Tibial nerve (tissue), 4 donors: ENCODE measurements at regions not wholly inside any gene's neighbourhood (a gene's known extent, or its start where the extent isn't known, plus 50 kb on each side); places are given as distances from the start of the nearest gene placed in this dataset.
"Not testable (repeated sequence)": the region's sequence is repeated elsewhere in the genome, so short reads cannot be mapped to it uniquely, and the experiment has no call there.

Experiments
- DNase-seq, 2 donors: peaks; one replicate each; pipeline ENCODE4 v3.0.0-alpha.2; 2019; ENCODE audit warnings: low spot score in 2 of 2
- H3K27ac ChIP-seq, 4 donors: fragments of 200-600 bp; sonication (generic) in 3 of 4; one replicate each; pipeline ENCODE4 v1.5.1; 2017 to 2019; ENCODE audit warnings: mild to moderate bottlenecking in 1 of 4
- H3K27me3 ChIP-seq, 2 donors: fragments of 200-600 bp; sonication (generic) in 1 of 2; one replicate each; pipeline versions ENCODE4 v1.5.1 to v1.6.0; 2017 to 2019
- H3K36me3 ChIP-seq, 3 donors: fragments of 200-600 bp; sonication (generic); one replicate each; pipeline ENCODE4 v1.5.1; 2018 to 2019
- H3K4me1 ChIP-seq, 4 donors: fragments of 200-600 bp; sonication (generic) in 3 of 4; one replicate each; pipeline ENCODE4 v1.5.1; 2017 to 2019
- H3K4me3 ChIP-seq, 4 donors: fragments of 200-600 bp; sonication (generic) in 3 of 4; one replicate each; pipeline ENCODE4 v1.5.1; 2017 to 2019; ENCODE audit warnings: mild to moderate bottlenecking in 1 of 4, moderate library complexity in 1 of 4
- H3K9me3 ChIP-seq, 4 donors: fragments of 200-600 bp; sonication (generic) in 3 of 4; one replicate each; pipeline ENCODE4 v1.5.1; 2017 to 2019
- EP300 ChIP-seq, 2 donors: sonication (generic); formaldehyde crosslinking; IDR thresholded peaks; one replicate each; pipeline ENCODE4 v1.6.1; 2017; ENCODE audit warnings: antibody characterized with exemption in 2 of 2, mild to moderate bottlenecking in 1 of 2
- POLR2A ChIP-seq, 2 donors: fragments of 450-650 bp; IDR thresholded peaks; one replicate each; pipeline ENCODE4 v1.6.1; 2017; ENCODE audit warnings: antibody characterized with exemption in 2 of 2, mild to moderate bottlenecking in 2 of 2, moderate library complexity in 2 of 2
- WGBS, 2 donors: methylation state at CpG; one replicate each; pipeline ENCODE4 v1.1.5; 2018; 5-methylcytosine and 5-hydroxymethylcytosine counted together
- TF ChIP-seq, protein P1 (sequence below), 5 experiments: fragments of 200-600 bp in 3 of 5; fragments of 450-650 bp in 2 of 5; sonication (generic) in 3 of 5; IDR thresholded peaks; one replicate each; pipeline ENCODE4 v1.5.1; 2016 to 2019; ENCODE audit warnings: antibody characterized with exemption in 5 of 5, mild to moderate bottlenecking in 3 of 5, moderate library complexity in 2 of 5

DNA sequence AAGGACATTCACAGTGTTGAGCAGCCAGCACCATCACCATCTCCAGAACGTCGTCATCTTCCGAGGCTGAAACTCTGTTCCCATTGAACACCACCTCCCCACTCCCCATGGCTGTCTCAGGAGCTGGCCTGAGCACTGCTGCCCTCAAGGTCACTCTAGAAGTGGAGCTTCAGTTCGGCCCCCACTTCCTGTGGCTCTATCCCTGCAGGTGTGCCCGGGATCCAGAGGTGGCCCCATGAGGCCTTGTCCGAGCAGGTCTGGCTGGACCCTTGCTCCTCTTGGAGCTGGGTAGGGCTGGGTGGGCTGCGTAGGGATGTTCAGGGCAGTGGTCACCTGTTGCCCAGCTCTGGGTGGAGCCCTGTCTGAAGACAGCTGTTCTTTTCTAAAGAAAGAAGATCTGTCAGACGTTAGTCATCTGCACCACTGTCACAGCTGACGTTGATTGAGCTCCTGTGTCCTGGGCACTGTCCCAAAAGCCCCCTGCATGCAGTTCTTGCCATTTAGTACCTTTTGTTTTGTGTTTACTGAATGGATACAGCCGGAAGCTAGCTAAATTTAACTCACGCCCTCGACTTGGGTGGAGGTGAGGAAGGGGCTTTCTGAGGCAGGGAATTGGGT lies 75.5 kb upstream of the CLDN5 start:
- H3K4me1 ChIP-seq, result no peaks in the 10 kb centered on the region
- H3K36me3 ChIP-seq, result no peaks in the 10 kb centered on the region
- H3K4me3 ChIP-seq, result no peak overlapping the region
- no peak for DNase-seq
- H3K27me3 ChIP-seq, result peaks cover 0 to 3% of the 10 kb centered on the region in 2 donors
- H3K9me3 ChIP-seq, result no peaks in the 10 kb centered on the region
- no peak overlapping the region for H3K27ac ChIP-seq
- WGBS, 2 donors, result 67 to 70% methylated on average over 11 of the region's 12 CpGs
- TF ChIP-seq, protein P1, sequence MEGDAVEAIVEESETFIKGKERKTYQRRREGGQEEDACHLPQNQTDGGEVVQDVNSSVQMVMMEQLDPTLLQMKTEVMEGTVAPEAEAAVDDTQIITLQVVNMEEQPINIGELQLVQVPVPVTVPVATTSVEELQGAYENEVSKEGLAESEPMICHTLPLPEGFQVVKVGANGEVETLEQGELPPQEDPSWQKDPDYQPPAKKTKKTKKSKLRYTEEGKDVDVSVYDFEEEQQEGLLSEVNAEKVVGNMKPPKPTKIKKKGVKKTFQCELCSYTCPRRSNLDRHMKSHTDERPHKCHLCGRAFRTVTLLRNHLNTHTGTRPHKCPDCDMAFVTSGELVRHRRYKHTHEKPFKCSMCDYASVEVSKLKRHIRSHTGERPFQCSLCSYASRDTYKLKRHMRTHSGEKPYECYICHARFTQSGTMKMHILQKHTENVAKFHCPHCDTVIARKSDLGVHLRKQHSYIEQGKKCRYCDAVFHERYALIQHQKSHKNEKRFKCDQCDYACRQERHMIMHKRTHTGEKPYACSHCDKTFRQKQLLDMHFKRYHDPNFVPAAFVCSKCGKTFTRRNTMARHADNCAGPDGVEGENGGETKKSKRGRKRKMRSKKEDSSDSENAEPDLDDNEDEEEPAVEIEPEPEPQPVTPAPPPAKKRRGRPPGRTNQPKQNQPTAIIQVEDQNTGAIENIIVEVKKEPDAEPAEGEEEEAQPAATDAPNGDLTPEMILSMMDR (IDR thresholded peaks at IDR 0.05), result no peak
- TF ChIP-seq POLR2A (IDR thresholded peaks at IDR 0.05) (no peak), EP300 (IDR thresholded peaks at IDR 0.05) (no peak)

DNA sequence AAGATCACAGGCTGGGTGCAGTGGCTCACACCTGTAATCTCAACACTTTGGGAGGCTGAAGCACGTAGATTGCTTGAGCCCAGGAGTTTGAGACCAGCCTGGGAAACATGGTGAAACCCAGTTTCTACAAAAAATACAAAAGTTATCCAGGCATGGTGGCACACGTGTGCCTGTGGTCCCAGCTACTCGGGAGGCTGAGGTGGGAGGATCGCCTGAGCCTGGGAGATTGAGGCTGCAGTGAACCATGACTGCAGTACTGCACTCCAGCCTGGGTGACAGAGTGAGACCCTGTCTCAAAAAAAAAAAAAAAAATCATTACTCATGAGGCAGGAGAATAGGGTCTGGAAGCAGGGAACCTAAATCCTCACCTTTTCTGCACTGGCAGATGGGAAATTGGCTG lies 79.1 kb upstream of the CLDN5 start:
- not testable (repeated sequence) for H3K27ac ChIP-seq, H3K9me3 ChIP-seq, H3K4me3 ChIP-seq, DNase-seq, H3K4me1 ChIP-seq, H3K36me3 ChIP-seq
- H3K27me3 ChIP-seq, result peaks cover 0 to 11% of the 10 kb centered on the region in 2 donors
- WGBS, 2 donors, result 83 to 96% methylated on average over 4 of the region's 4 CpGs

DNA sequence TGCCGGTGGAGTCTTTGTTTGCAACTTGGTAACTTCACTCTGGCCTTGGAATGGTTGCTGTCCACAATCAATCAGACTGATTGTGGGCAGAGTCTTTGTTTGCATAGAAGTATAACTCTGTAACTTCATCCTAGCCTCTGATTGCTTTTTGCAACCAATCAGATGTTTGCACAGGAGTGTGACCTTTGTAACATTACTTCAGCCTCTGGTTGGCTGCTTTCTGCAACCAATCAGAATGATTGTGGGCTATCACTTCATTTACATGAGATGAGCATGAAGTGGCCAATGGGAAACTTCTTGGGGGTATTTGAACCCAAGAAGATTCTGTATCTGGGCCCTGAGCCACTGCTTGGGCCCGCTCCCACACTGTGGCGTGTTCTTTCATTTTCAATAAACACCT lies 79.6 kb upstream of the CLDN5 start:
- no peak overlapping the region for H3K27ac ChIP-seq

DNA sequence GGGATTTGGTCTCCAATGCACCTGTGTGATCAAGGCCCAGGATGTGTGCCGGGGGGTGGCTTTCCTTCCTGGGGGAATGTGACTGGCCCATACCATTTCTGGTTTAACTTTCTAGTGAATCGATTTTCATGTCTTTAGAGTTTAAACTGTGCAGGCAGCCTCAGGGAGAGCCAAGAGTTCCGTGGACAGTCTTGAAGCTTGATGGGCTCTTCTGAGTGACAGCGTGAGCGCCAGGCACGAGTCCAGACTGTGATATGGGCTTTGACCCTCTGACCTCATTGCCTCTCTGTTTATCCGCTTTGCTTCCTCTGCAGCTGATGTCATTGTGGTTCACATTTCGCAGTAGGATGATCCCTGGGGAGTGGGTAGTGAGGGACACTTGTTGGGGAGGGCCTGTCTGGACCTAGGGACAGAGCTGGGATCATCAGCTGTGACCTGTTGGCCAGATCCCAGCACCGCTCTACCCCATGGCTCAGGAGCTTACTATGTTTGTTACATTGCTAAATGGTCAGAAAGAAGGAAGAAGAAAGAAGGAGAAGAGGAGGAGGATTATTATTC lies 80.6 kb upstream of the CLDN5 start:
- Histone ChIP-seq H3K4me3 (no peak overlapping the region), H3K4me1 (no peaks in the 10 kb centered on the region), H3K9me3 (no peaks in the 10 kb centered on the region), H3K36me3 (no peaks in the 10 kb centered on the region), H3K27me3 (peaks cover 0 to 14% of the 10 kb centered on the region in 2 donors), H3K27ac (no peak overlapping the region)
- no peak for TF ChIP-seq POLR2A (IDR thresholded peaks at IDR 0.05)
- no peak for TF ChIP-seq EP300 (IDR thresholded peaks at IDR 0.05)
- TF ChIP-seq, protein P1 (IDR thresholded peaks at IDR 0.05), result no peak
- no peak for DNase-seq
- 45% methylated on average over 9 of the region's 9 CpGs for whole genome bisulfite sequencing, 2 donors

More for the DNA sequence above, 79.6 kb upstream of the CLDN5 start:
- no peaks in the 10 kb centered on the region for H3K9me3 ChIP-seq
- no peak overlapping the region for H3K4me3 ChIP-seq
- H3K36me3 ChIP-seq, result no peaks in the 10 kb centered on the region
- no peaks in the 10 kb centered on the region for H3K4me1 ChIP-seq
- 91 to 93% methylated on average over 3 of the region's 3 CpGs for WGBS, 2 donors
- TF ChIP-seq EP300 (IDR thresholded peaks at IDR 0.05) (no peak), POLR2A (IDR thresholded peaks at IDR 0.05) (no peak)
- TF ChIP-seq, protein P1 (IDR thresholded peaks at IDR 0.05), result no peak
- no peak for DNase-seq
- peaks cover 0 to 13% of the 10 kb centered on the region in 2 donors for H3K27me3 ChIP-seq

DNA sequence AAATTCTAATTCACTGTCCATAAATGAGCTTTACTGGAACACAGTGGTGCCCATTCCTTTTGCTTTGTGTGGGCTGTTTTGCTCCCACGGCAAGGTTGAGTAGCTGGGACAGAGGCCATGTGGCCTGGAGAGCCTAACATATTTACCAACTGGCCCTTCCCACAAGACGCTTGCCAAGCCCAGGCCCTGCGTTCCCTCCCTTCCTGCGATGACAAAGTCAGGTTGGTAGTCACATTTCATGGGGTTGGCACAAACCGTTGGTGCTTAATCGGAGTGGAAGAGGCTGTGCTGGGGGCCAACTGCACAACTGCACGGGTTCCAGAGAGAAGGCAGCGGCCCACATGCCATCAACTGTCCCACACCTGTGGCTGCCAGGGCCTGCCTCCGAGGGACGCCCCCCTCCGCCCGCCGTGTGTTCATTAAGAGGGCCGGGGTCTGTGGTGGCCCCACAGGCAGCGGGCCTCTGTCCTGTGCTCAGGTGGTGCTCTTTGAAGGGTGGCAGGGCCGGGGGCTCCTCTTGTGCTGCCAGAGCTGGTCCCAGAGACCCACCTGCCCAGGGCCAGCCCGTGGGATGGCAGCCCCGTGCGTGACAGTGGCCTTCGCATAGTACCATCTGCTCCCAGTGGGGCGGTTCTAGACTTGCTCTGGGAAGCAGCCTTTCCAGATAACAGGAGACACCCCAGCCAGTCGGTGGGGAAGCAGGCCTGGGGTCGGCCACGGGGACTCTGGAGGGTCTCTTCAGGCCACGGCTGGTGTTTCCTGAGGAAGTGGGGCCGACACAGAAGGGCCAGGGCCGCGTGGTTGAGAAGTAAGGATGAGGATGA lies 81.5 kb upstream of the CLDN5 start:
- peaks cover 0 to 14% of the 10 kb centered on the region in 2 donors for H3K27me3 ChIP-seq
- no peak overlapping the region for H3K4me3 ChIP-seq
- H3K27ac ChIP-seq, result peak overlapping the region in 1 of 4 donors; percentile 31
- no peaks in the 10 kb centered on the region for H3K4me1 ChIP-seq
- no peaks in the 10 kb centered on the region for H3K9me3 ChIP-seq
- TF ChIP-seq EP300 (IDR thresholded peaks at IDR 0.05), result peak in 1 of 2 donors; percentile 16
- TF ChIP-seq, protein P1 (IDR thresholded peaks at IDR 0.05), result no peak
- H3K36me3 ChIP-seq, result no peaks in the 10 kb centered on the region
- 76 to 79% methylated on average over 20 to 21 of the region's 28 CpGs for WGBS, 2 donors
- DNase-seq, result no peak
